Astrocyte of the cerebellum (primary cell): ENCODE measurements at regions not wholly inside any gene's neighbourhood (a gene's known extent, or its start where the extent isn't known, plus 50 kb on each side); places are given as distances from the start of the nearest gene placed in this dataset.
"Not testable (repeated sequence)": the region's sequence is repeated elsewhere in the genome, so short reads cannot be mapped to it uniquely, and the experiment has no call there.

Source experiments
- DNase-seq: peaks from one replicate; pipeline ENCODE4 v3.0.0-alpha.2; 2011; ENCODE audit warnings: low read depth
- H3K4me3 ChIP-seq: 2 replicates; pipeline ENCODE4 v1.5.1; 2011; ENCODE audit warnings: mild to moderate bottlenecking, low read depth, low read length, moderate library complexity
- CTCF ChIP-seq: IDR thresholded peaks from 2 replicates; pipeline ENCODE4 v1.5.1; 2012; ENCODE audit warnings: low read length, low read depth, moderate library complexity, mild to moderate bottlenecking; ENCODE audit errors: missing control alignments
- in situ Hi-C: cut with HindIII; loops from 2 replicates; pipeline ENCODE4 v1.10.0; 2017; ENCODE audit warnings: low sequenced_read_pairs

- in situ Hi-C loops = no loop called here
- TF ChIP-seq CTCF = no peak
- peak overlapping the region; percentile 57 for H3K4me3 ChIP-seq
- DNase-seq = no peak
Observed at GRCh38 chr1:148333875-148334338, 149.2 kb downstream of the PPIAL4G start.

- in situ Hi-C loops = no loop called here
- no peak for TF ChIP-seq CTCF
- DNase-seq = no peak
- no peak overlapping the region for H3K4me3 ChIP-seq
Observed at GRCh38 chr1:148328884-148329283, 154.2 kb downstream of the PPIAL4G start.

- in situ Hi-C loops, DNase-seq, H3K4me3 ChIP-seq: not testable (repeated sequence)
Observed at GRCh38 chr1:148325031-148325430, 158.1 kb downstream of the PPIAL4G start.

GRCh38 chr1:148324465-148324864 lies 158.6 kb downstream of the PPIAL4G start:
- DNase-seq, in situ Hi-C loops, H3K4me3 ChIP-seq: not testable (repeated sequence)

GRCh38 chr1:148320079-148320478 lies 163.0 kb downstream of the PPIAL4G start:
- DNase-seq, in situ Hi-C loops: not testable (repeated sequence)

GRCh38 chr1:148318904-148319242 lies 164.2 kb downstream of the PPIAL4G start:
- no peak overlapping the region for H3K4me3 ChIP-seq
- no peak for TF ChIP-seq CTCF
- in situ Hi-C loops = no loop called here

More at GRCh38 chr1:148320079-148320478, 163.0 kb downstream of the PPIAL4G start:
- not testable (repeated sequence) for H3K4me3 ChIP-seq

GRCh38 chr1:148318123-148318903 lies 164.8 kb downstream of the PPIAL4G start:
- peak overlapping the region; percentile 23 for H3K4me3 ChIP-seq
- TF ChIP-seq CTCF = no peak
- no peak for DNase-seq
- in situ Hi-C loops = no loop called here

More at GRCh38 chr1:148318904-148319242, 164.2 kb downstream of the PPIAL4G start:
- no peak for DNase-seq

- H3K4me3 ChIP-seq = no peak overlapping the region
- in situ Hi-C loops = no loop called here
- no peak for DNase-seq
- TF ChIP-seq CTCF = no peak
Observed at GRCh38 chr1:148317288-148317985, 165.4 kb upstream of the NBPF11 start.
